NCI-H2029 (cell line): ENCODE measurements at regions not wholly inside any gene's neighbourhood (a gene's known extent, or its start where the extent isn't known, plus 50 kb on each side); places are given as distances from the start of the nearest gene placed in this dataset.

Experiments used
- DNase-seq: peaks from one replicate; lab custom pipeline; 2025; lab: John Stamatoyannopoulos, UW

DNA sequence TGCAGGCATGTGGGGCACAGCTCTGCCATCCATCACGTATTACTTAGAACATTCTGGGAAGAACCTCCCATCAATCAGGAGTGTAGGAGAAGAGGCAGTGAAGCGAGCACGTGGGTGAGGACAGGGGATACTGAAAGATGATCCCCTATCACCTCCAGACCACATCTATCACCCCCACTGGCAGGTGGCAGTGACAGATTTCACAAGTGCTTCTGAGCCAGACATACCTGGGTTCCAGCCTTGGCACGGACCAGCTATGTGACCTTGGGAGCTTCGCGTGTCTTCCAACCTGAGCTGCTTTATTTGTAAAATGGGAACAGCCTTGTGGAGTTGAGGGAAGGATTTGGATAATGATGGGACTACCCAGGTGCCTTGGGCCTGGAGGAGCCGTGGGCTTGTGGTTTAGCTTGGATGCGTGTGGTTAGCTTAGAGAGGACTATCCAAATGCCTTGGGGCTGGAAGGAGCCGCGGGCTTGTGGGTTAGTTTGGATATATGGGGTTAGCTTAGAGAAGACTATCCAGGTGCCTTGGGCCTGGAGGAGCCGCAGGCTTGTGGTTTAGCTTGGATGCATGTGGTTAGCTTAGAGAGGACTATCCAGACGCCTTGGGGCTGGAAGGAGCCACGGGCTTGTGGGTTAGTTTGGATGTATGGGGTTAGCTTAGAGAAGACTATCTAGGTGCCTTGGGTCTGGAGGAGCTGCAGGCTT lies 206.4 kb downstream of the ENGASE start:
- no peak for DNase-seq

DNA sequence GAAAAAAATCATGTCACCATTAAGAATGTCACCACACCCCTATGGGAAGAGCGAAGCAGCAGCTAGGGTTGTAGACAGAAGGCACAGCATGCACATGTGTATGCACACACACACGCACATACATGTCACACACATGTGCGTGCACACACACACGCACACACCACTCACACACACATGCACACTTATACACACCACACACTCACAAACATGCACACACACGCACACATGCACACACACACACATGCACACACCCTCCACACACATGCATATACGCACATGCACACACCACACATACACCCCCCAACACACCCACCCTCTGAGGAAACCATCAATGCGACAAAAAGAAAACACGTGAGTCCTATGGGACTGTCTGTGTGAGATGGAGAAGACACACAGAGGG lies 205.4 kb downstream of the ENGASE start:
- DNase-seq: no peak

DNA sequence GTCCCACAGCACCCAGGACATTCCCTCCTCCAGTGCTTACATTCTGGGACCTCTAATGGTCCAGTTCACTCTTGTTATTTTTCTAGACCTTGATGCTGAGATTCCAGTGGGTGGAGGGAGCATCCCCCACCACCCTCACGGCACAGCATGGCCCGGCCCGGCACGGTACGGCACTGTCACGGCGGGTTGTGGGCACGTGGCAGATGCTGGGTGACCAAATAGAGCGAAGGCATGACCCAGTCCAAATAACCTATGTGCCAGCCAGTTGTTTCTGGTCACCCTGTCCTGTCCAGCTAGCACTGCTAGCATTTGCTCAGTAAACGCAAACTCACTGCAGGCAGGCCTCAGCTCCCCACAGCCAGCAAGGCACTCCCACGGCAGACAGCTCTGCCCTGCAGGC lies 204.7 kb downstream of the ENGASE start:
- no peak for DNase-seq

DNA sequence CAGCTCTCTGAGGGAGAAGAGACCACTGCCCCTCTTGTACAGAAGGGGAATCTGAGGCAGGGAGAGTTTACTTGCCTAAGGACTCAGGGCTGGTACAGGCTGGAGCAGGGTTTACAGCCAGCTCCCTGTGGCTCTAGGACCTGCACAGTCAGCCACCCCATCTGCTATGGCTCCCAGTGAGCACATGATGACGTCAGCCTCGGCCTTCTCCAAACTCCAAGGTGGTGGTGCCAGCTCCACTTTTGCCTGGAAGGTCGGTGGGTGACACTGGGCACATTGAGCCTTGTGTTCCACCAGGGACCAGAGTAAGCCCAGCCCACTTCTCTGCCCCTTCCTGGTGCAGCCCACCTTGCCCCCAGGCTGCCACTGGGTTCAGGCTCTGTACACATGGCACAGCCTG lies 202.2 kb downstream of the ENGASE start:
- no peak for DNase-seq

DNA sequence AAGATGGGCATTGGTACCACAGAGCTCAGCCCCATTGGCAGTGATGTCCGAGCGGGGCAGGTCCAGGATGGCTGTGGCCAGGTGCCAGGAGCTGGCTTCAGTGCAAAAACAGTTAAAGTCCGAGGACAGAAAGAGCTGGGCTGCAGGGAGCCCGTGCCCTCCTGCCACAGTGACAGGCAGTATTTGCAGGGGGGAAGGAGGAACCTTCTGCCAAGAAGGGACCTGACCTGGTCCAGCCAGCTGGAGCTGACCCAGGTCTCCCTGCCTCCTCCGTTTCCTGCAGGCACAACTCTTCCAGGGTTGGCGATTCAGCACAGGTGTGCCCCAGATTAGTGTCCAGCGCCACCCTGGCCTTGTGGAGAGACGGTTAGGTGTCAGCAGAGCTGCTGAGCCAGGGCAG lies 199.0 kb downstream of the ENGASE start:
- DNase-seq: no peak

DNA sequence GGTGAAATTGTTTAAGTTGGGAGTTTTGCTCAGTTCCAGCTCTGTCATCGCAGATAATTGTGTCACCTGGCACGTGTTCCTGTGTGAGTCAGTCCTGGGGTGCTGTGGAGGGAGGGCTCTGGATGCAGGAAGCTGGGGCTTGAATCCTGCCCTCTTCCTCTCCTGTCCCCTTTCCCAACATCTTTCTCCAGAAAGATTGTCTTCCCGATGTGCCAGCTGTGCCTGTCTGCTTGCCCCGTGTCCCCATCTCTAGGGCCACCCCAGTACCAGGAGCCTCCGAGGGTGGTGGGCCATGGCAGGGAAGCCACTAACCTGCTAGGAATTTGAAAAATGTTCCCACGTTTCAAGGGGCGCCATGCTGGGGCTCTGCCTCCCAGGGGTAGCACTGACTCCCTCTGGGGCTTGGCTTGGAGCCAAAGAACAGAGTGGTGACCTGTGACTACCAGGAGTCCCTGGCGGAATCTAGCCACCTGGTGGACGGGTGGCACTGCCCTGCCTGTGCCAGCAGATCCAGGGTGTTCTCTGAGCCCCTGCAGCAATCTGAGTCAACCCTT lies 198.1 kb downstream of the ENGASE start:
- DNase-seq: no peak

DNA sequence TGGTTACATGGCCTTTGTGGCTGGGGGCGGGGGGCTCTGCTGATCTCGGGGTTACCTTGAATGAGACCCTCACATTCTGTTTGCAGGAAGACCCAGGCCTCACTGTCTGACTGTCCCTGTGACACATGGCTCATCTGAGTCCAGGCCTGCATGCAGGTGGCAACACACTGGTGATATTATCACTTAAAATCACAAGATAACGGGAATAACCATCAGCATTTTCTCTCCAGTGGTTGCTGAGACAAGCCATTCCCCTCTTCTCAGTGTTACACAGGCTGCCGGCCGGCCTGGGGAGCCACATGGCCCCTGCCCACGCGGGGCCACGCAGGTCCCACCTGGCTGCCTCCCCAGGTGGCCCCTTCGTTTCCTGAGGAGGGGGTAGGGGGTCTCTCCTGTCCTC lies 197.6 kb downstream of the ENGASE start:
- no peak for DNase-seq

DNA sequence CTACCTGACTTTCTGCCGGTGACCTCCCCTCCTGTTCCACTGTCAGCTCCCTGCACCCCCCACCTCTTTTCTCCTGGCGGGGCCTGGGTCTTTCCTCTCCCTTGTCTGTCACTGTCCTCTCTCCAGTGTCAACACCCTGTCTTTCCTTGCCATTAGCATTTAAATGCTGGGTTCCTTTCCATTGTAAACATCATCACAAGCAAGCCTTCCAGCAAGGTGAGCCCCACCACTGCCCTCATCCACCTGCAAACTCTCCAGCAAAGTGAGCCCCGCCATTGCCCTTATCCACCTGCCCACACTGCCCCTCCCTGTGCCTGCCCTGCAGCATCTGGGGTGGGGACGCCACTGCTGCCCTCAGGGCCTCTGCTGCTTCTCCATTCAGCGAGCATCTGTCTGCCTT lies 195.0 kb downstream of the ENGASE start:
- DNase-seq: no peak

DNA sequence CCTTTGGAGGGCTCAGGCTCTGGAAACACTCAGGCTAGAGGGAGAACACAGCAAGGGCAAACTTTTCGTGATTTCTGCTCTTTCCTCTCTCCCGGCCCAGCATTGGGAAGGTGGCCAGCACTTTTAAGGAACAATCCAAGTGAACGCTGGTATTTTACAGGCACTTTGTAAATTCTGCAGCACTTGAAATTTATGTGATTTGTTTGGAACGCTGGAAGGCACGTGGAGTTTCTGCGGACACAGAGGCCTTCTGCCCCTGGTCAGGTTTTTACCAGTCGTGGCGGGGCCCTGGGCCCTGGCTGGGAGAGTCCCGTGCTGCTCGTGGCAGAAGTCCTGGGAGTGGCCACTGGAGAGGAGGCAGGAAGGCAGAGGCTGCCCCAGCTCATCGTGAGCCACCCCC lies 188.6 kb downstream of the ENGASE start:
- no peak for DNase-seq

DNA sequence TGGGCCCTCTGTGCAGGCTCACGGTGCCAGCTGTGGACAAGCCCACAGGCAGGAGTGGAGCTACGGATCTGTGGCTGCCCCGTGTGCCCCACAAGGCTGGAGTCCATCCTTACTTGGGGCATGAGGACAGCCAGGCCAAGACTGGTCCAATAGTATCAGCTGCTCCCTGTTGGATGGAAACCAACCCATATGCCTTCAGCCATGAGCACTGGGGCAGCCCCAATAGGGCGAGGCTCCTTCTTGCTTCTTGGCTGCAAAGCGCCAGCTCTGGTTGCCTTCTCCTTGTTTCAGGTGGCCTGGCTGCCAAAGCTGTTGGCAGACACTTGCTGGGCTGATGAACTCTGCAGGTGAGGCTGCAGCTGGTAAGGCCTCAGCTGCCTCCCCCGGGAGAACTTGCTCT lies 188.0 kb downstream of the ENGASE start:
- DNase-seq: no peak

DNA sequence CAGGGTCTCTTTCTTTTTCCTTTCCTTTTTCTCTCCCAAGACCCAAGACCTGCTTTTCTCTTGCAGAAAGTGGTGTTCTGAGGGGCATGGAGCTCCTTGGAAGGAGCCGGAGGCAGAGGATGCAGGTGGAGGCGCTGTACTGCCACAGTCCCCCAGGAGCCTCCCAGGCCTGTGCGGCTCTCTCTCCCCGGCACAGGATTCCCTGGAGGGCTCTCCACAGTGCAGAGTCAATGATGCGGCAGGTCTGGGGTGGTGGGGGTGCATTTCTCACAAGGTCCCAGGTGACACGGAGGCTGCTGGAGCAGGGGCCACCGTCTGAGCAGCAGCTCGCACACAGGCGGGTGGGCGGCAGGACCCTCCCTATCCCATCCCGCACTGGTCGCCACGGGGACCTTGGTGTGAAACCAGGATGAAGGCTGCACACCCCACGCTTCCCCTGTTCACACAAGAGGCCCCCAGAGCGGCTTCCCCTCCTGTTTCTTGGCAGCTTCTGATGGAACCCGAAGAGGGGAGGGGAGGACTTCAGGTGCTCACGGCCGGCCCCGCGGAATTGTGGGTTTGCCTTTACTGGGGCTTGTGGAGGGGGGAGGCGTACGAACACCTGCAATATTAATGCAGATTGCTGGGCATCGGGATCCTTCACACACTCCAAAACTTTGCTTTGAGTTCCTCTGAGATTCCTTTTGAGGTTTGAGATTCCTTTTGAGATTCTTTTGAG lies 186.9 kb downstream of the ENGASE start:
- no peak for DNase-seq

DNA sequence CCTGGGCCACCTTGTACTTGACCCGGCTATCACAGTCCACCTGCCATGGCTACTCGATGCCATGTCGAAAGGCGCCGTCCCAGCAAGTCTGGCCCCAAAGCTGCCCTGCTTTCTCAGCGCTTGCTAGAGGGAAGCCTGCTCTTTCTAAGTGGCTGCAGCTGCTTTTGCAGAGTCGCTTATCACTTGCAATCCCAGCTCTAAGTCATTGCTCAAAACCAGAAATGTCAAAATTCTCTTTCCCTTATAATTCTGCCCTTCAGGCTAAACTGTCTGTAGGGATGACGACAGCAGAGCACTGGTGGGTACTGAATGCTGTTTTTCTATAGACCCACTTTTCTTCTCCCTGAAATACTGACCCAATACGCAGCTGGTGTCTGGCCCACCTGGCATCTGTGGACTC lies 184.2 kb downstream of the ENGASE start:
- DNase-seq: no peak

DNA sequence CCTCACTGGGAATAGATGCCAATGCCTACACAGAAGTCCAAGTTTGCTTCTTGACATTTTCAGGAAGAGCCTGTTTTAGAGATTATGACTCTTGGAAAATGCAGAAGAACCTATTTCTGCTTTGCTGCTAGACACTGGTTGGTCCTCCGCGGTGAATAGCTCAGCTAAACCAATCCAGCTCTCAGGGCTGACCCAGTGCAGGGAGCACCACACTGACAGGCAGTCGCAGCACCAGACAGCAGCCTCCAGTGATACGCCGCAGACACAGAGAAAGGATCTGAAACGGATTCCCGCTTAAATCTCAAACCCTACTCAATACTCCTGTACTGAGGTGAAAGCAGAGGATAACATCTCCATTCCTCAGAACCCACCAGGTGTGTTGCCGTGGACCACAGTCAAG lies 183.4 kb downstream of the ENGASE start:
- no peak for DNase-seq

DNA sequence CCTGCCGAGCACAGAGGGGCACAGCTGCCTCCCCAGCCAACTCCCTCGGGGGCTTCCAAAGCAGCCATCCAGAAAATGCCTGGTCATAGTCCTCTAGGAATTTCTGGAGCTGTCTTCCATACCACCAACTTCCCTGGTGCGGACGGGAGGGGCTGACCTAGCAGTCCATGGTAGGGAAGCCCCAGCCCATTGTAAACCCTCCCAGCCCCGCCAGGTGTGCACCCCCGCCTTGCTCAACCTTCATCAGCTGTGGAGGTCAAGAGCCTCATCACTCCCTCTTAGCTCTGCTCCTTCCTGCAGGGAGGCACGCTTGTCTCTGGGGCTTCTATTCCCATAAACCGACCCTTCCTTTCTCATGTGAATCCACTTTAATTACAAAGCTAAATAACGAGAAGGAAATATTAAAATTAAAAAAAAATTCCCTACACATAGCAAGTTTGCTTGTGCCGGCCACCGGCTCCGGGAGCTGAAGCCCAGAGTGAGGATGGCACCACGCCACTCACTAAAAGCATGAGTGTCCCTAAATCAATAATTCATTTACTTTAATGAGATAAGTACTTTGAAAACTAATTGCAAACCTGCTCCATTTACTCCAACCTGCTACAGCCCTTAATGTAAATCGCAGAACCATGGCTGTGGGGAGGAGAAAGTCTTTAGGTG lies 181.4 kb downstream of the ENGASE start:
- DNase-seq: no peak

DNA sequence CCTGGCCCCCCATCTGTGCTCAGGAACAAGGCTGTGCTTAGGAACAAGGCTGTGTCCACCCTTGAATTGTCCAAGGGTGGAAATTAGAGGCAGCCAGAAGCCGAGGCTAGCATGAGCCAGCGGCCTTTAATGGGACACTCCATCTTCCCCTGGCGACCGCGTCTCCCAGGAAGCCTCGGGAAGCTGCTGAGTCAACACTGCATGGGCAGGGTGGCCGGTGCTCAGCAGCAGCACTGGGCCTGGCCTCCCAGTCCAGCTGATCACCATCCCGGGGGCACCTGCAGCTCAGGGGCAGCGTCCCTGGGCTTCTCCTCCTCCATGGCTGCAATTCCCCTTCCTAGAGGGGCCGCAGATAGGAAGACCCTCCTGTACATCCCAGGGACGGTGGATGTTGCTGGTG lies 180.8 kb downstream of the ENGASE start:
- DNase-seq: no peak

DNA sequence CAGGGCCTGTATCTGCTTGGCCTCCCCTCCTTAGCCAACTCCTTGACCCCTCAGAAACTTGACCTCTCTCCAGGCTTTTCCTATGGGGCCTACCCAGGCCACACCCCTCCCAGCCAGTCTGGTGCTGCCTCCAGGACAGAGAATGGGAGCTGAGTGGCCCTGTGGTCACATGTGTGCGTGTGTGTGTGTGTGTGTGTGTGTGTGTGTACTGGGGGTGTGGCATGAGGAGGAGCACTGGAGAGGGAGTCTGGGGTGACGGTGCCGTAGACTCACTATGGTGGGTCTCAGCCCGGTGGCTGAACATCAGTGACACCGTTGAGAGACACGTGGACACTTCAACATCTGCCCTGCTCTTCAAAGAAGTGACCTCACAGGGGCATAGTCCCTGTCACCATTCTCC lies 180.4 kb downstream of the ENGASE start:
- no peak for DNase-seq

DNA sequence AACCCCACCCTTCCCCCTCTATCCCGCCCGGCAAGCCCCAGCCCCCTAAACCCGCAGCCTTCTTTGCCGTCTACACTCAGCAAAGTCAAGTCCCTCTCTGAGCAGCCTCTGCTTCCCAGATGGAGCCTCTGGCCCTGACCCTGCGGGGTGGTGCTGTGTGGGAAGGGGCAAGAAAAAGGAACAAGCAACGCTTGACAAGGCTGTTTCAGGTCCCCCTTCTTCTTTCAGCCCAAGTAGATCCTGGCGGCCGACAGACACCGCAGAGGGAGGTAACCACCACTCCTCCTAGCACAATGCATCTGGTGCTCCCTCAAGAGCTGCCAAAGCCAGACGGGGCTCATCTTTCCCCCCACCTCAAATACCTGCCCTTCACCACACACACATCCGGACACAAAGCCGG lies 178.3 kb downstream of the ENGASE start:
- no peak for DNase-seq

DNA sequence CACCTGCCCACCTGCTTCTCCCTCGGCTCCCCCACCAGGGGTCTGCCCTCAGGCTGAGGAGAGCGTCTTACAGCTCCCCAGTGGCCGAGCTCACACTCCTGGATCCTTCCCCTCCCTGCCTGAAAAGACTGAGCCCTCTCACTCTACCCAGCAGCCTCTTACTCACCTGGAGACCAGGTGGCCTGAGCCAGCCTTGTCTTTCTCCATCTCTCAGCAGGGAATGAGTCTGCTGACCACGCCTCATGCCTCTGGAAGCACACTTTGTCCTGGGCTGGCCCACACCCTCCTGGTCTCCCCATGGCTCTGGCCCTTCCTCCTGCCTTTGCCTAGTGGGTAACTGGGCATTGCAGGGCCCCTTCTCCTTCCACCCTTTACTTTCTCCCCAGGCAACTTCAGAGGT lies 177.2 kb downstream of the ENGASE start:
- DNase-seq: no peak

DNA sequence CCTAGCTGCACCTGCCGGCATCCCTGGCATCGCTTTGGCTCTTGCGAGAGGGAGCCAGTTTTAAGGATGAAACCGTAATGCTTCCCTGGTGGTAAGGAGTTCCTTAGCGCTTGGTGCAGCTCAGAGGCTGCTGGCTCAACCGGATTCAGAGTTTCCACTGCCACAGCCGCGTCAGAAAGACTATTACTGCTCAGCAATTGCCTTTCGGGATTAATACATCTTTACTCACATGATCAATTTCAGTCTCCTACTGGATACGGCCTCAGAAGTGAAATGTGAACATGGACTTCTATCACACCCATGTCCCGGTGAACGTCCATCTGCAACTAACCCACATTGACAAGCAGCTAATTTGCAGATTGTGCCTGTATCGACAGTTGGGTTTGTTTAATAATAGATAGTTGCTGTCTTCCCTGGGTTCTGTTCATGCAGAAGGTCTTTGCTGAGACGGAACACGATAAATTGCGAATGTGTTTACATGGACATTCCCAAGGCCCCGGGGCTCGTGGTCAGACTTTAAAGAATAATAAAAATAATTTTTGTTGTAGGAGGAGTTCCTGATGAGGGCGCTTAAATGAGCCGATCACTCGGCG lies 175.4 kb downstream of the ENGASE start:
- DNase-seq: no peak

DNA sequence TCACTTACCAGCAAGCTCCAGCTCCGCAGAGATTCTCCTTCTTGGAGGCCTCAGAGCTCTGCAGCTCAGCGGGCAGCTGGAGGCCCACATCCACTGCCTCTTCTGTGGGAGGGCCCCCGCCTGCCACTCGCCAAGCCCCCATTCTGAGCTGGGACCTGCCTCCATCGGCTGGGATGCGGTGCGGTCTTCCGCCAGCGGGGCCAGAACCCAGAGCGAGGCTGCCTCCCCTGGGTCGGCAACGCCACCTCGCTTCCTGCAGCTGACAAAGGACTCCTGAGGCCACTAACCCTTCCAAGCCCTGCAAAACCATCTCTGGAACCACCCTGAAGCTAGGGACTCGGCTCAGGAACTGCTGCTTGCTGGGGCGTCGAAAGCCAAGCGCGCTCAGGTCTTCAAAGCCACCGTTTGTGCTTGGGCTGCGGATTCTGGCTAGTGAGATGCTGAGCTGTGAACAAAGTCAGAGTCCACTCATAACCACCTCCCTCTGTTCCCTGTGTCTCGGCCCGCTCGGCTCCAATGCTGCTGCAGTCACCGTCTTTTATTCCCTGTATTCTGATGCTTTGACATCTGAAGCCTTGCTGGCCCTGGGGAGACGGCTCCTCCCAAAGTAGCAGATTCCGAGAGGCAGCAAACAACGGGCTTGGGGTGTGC lies 174.3 kb downstream of the ENGASE start:
- DNase-seq: no peak

DNA sequence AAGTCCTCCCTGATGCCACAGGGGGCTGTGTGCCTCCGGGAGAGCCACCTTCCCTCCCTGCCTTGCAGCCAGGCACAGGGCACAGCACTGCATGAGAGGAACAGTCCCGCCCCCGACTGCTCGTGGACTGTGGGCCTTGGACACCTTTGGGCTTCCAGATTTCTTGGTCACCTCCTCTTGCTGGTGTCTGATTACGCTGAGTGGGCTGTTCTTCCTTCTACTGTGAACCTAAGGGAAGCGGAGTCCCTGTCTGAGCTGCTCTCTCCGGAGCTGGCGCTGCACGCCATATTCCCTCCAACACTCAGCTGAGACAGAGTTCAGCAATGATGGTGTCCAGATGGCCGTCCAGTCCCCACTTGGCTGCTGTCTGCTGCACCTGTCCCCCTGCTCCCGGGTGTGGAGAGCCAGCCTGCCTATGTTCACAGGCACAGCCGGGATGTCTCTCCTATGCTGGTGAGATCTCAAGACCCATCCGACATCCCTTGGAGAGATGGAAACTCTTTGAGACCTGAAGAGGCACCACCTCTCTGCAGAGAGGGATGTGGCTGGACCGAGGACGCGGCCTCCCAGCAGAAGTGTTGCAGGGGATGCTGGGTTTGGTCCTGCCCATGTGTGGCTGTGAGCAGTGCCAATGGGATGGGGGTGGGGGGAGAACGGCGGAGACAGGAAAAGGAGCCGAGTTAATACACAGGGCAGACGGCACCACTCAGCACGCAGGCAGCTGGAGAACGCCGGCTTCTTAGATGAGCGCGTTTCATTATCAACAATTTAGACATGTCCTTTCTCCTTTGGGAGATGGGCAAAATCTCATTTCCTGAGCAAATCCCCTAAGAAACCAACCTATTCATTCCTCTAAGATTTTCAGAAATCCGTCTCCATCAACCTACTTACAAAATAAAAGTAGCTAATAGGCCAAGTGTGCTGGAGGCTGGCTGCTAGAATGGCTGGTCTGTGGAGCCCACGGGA lies 171.9 kb downstream of the ENGASE start:
- DNase-seq: no peak
